ENCODE measurements at regions not wholly inside any gene's neighbourhood (a gene's known extent, or its start where the extent isn't known, plus 50 kb on each side); places are given as distances from the start of the nearest gene placed in this dataset.

DNA sequence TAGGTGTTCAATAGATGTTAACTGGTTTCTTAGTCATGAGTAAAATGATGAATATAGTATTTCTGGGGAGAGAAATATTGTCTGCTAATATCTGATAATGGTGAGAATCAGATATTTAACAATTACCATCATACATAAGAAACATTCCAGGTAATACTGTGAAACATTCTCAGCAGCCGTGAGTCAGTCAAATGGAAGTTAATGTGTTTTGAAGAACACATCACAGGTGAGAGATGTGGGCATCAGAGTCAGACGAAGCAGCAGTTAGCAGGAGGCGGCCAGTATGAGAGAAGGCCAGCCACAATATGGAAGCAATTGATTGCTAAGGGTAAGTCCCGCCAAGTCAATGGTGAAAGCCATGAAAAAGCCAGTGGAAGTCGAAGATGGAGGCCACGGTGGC, 1035.9 kb downstream of the TUSC7 start:
- TF ChIP-seq, protein P1, sequence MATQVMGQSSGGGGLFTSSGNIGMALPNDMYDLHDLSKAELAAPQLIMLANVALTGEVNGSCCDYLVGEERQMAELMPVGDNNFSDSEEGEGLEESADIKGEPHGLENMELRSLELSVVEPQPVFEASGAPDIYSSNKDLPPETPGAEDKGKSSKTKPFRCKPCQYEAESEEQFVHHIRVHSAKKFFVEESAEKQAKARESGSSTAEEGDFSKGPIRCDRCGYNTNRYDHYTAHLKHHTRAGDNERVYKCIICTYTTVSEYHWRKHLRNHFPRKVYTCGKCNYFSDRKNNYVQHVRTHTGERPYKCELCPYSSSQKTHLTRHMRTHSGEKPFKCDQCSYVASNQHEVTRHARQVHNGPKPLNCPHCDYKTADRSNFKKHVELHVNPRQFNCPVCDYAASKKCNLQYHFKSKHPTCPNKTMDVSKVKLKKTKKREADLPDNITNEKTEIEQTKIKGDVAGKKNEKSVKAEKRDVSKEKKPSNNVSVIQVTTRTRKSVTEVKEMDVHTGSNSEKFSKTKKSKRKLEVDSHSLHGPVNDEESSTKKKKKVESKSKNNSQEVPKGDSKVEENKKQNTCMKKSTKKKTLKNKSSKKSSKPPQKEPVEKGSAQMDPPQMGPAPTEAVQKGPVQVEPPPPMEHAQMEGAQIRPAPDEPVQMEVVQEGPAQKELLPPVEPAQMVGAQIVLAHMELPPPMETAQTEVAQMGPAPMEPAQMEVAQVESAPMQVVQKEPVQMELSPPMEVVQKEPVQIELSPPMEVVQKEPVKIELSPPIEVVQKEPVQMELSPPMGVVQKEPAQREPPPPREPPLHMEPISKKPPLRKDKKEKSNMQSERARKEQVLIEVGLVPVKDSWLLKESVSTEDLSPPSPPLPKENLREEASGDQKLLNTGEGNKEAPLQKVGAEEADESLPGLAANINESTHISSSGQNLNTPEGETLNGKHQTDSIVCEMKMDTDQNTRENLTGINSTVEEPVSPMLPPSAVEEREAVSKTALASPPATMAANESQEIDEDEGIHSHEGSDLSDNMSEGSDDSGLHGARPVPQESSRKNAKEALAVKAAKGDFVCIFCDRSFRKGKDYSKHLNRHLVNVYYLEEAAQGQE (IDR thresholded peaks at IDR 0.05; ENCODE audit: insufficient read depth in 1 of 2, low read depth in 2 of 2, low read length in 2 of 2) = no peak
- TF ChIP-seq SIN3A (IDR thresholded peaks at IDR 0.05; ENCODE audit: borderline replicate concordance, insufficient read depth, low read length) = no peak

Data from PFSK-1 (cell line).